GM23248 (cell line): ENCODE measurements at regions not wholly inside any gene's neighbourhood (a gene's known extent, or its start where the extent isn't known, plus 50 kb on each side); places are given as distances from the start of the nearest gene placed in this dataset.

Experiments
- EZH2 ChIP-seq: fragments of 200-600 bp; sonication (generic); IDR thresholded peaks from 2 replicates; pipeline ENCODE4 v1.6.1; 2018; ENCODE audit warnings: antibody characterized with exemption, mild to moderate bottlenecking; ENCODE audit not compliant: insufficient read depth, poor library complexity, severe bottlenecking
- EZH2phosphoT487 ChIP-seq: fragments of 200-600 bp; sonication (generic); IDR thresholded peaks from 2 replicates; pipeline ENCODE4 v1.6.1; 2018; ENCODE audit warnings: antibody characterized with exemption, moderate library complexity, mild to moderate bottlenecking, low read depth; ENCODE audit not compliant: insufficient read depth

GRCh38 chr16:52872731-52873130 is 180.0 kb downstream of the CHD9NB start:
- TF ChIP-seq EZH2phosphoT487, result no peak
- TF ChIP-seq EZH2, result no peak
